ENCODE measurements at regions not wholly inside any gene's neighbourhood (a gene's known extent, or its start where the extent isn't known, plus 50 kb on each side); places are given as distances from the start of the nearest gene placed in this dataset.

GRCh38 chr12:58359084-58359483, 417.7 kb downstream of the ATP23 start:
- H3K4me3 ChIP-seq (ENCODE audit: low read depth, low read length) = no peak overlapping the region
- no peak for DNase-seq (ENCODE audit: low read depth)
- TF ChIP-seq CTCF (IDR thresholded peaks at IDR 0.05; ENCODE audit: insufficient read depth, low read depth, low read length, missing control alignments) = no peak

GRCh38 chr12:58361056-58361455, 419.7 kb downstream of the ATP23 start:
- no peak for DNase-seq (ENCODE audit: low read depth)

GRCh38 chr12:58363971-58364370, 422.6 kb downstream of the ATP23 start:
- no peak for TF ChIP-seq CTCF (IDR thresholded peaks at IDR 0.05; ENCODE audit: insufficient read depth, low read depth, low read length, missing control alignments)
- DNase-seq (ENCODE audit: low read depth) = no peak
- no peak overlapping the region for H3K4me3 ChIP-seq (ENCODE audit: low read depth, low read length)

More at GRCh38 chr12:58361056-58361455, 419.7 kb downstream of the ATP23 start:
- no peak for TF ChIP-seq CTCF (IDR thresholded peaks at IDR 0.05; ENCODE audit: insufficient read depth, low read depth, low read length, missing control alignments)
- H3K4me3 ChIP-seq (ENCODE audit: low read depth, low read length) = no peak overlapping the region

GRCh38 chr12:58364389-58365086, 423.2 kb downstream of the ATP23 start:
- no peak overlapping the region for H3K4me3 ChIP-seq (ENCODE audit: low read depth, low read length)
- DNase-seq (ENCODE audit: low read depth) = no peak
- no peak for TF ChIP-seq CTCF (IDR thresholded peaks at IDR 0.05; ENCODE audit: insufficient read depth, low read depth, low read length, missing control alignments)

GRCh38 chr12:58365087-58365390, 423.7 kb downstream of the ATP23 start:
- DNase-seq (ENCODE audit: low read depth) = no peak
- H3K4me3 ChIP-seq (ENCODE audit: low read depth, low read length) = no peak overlapping the region
- no peak for TF ChIP-seq CTCF (IDR thresholded peaks at IDR 0.05; ENCODE audit: insufficient read depth, low read depth, low read length, missing control alignments)

- H3K4me3 ChIP-seq (ENCODE audit: low read depth, low read length) = no peak overlapping the region
- no peak for TF ChIP-seq CTCF (IDR thresholded peaks at IDR 0.05; ENCODE audit: insufficient read depth, low read depth, low read length, missing control alignments)
- DNase-seq (ENCODE audit: low read depth) = no peak
Measured at GRCh38 chr12:58367041-58367440, 425.7 kb downstream of the ATP23 start.

- no peak overlapping the region for H3K4me3 ChIP-seq (ENCODE audit: low read depth, low read length)
- no peak for DNase-seq (ENCODE audit: low read depth)
- TF ChIP-seq CTCF (IDR thresholded peaks at IDR 0.05; ENCODE audit: insufficient read depth, low read depth, low read length, missing control alignments) = no peak
Measured at GRCh38 chr12:58368001-58368400, 426.6 kb downstream of the ATP23 start.

All from GM12865 (cell line).